Transverse colon (tissue), 4 donors: ENCODE measurements at regions not wholly inside any gene's neighbourhood (a gene's known extent, or its start where the extent isn't known, plus 50 kb on each side); places are given as distances from the start of the nearest gene placed in this dataset.

Experiments
- CTCF ChIP-seq, 5 experiments: fragments of 200-600 bp in 3 of 5; fragments of 450-650 bp in 2 of 5; sonication (generic) in 3 of 5; IDR thresholded peaks; 1 replicate in 2 of 5; 2 replicates in 3 of 5; pipeline ENCODE4 v1.5.1; 2016 to 2017; ENCODE audit warnings: antibody characterized with exemption in 5 of 5, inconsistent platforms in 3 of 5, mild to moderate bottlenecking in 2 of 5, moderate library complexity in 1 of 5
- EP300 ChIP-seq: sonication (generic); formaldehyde crosslinking; IDR thresholded peaks from one replicate; pipeline ENCODE4 v1.6.1; 2017; ENCODE audit warnings: antibody characterized with exemption, low read depth
- POLR2A ChIP-seq: fragments of 450-650 bp; IDR thresholded peaks from one replicate; pipeline ENCODE4 v1.6.1; 2016; ENCODE audit warnings: antibody characterized with exemption, mild to moderate bottlenecking, moderate library complexity
- POLR2AphosphoS5 ChIP-seq, 3 donors: sonication (generic); formaldehyde crosslinking; IDR thresholded peaks; one replicate each; pipeline ENCODE4 v1.6.1; 2016; ENCODE audit warnings: antibody characterized with exemption in 3 of 3

GRCh38 chr3:153349108-153349499 lies 187.1 kb downstream of the RAP2B start:
- no peak for TF ChIP-seq POLR2AphosphoS5 (IDR thresholded peaks at IDR 0.05)
- TF ChIP-seq CTCF (IDR thresholded peaks at IDR 0.05) = no peak
- TF ChIP-seq EP300 = no peak
- no peak for TF ChIP-seq POLR2A
